Heart left ventricle (tissue), 16 donors: ENCODE measurements at regions not wholly inside any gene's neighbourhood (a gene's known extent, or its start where the extent isn't known, plus 50 kb on each side); places are given as distances from the start of the nearest gene placed in this dataset.

Experiments used
- ATAC-seq, 4 donors: fragments of 200-7000 bp; cut with Tn5 transposase; one replicate each; pipeline ENCODE4 v1.9.1; 2020 to 2022; ENCODE audit warnings: moderate library complexity in 4 of 4, mild to moderate bottlenecking in 3 of 4, moderate number of reproducible peaks in 1 of 4
- DNase-seq, 5 donors: peaks; one replicate each; pipeline ENCODE4 v3.0.0-alpha.2; 2020
- H3K27ac ChIP-seq, 12 donors: fragments of 200-600 bp; sonication (generic) in 4 of 12; one replicate each; pipeline versions ENCODE4 v1.5.0 to v1.8.0; 2016 to 2022; ENCODE audit warnings: mild to moderate bottlenecking in 2 of 12
- H3K27me3 ChIP-seq, 9 donors: fragments of 200-600 bp; sonication (generic) in 2 of 9; one replicate each; pipeline versions ENCODE4 v1.5.1 to v1.8.0; 2016 to 2022; ENCODE audit warnings: mild to moderate bottlenecking in 3 of 9
- H3K36me3 ChIP-seq, 9 donors: fragments of 200-600 bp; sonication (generic) in 2 of 9; one replicate each; pipeline versions ENCODE4 v1.5.0 to v1.8.0; 2018 to 2022; ENCODE audit warnings: mild to moderate bottlenecking in 2 of 9
- H3K4me1 ChIP-seq, 12 donors: fragments of 200-600 bp; sonication (generic) in 4 of 12; one replicate each; pipeline versions ENCODE4 v1.5.0 to v1.8.0; 2016 to 2022; ENCODE audit warnings: mild to moderate bottlenecking in 3 of 12
- H3K4me3 ChIP-seq, 12 donors: fragments of 200-600 bp; sonication (generic) in 4 of 12; one replicate each; pipeline versions ENCODE4 v1.5.0 to v1.8.0; 2017 to 2022; ENCODE audit warnings: mild to moderate bottlenecking in 9 of 12, moderate library complexity in 4 of 12
- H3K9me3 ChIP-seq, 12 donors: fragments of 200-600 bp; sonication (generic) in 4 of 12; one replicate each; pipeline versions ENCODE4 v1.5.0 to v1.8.0; 2016 to 2022; ENCODE audit warnings: mild to moderate bottlenecking in 1 of 12
- CTCF ChIP-seq, 12 donors: fragments of 200-600 bp; sonication (generic) in 4 of 12; IDR thresholded peaks; one replicate each; pipeline versions ENCODE4 v1.5.0 to v1.8.0; 2018 to 2022; ENCODE audit warnings: antibody characterized with exemption in 12 of 12, mild to moderate bottlenecking in 5 of 12
- POLR2A ChIP-seq, 2 donors: fragments of 450-650 bp; IDR thresholded peaks; one replicate each; pipeline ENCODE4 v1.6.1; 2017; ENCODE audit warnings: antibody characterized with exemption in 2 of 2, mild to moderate bottlenecking in 2 of 2, moderate library complexity in 2 of 2
- WGBS, 4 donors: extraction: QIAGEN DNeasy Blood & Tissue Kit in 2 of 4; methylation state at CpG; one replicate each; pipeline versions ENCODE4 v1.1.5 to v1.1.7; 2013 to 2018; 5-methylcytosine and 5-hydroxymethylcytosine counted together
- intact Hi-C, 10 donors: fragments of 100-400 bp; cut with DNase I; formaldehyde crosslinking; loops; one replicate each; pipeline versions ENCODE4 v1.11.1 to v1.14.2; 2022
- donor health status: ischemic (EF 13 %, LVEDD 7.1; RV severe dilation, severe dysfunction).
- donor health status: healthy with polysubstance abuse.
- donor health status: DM: no; HTN: yes; CAD: no.
- donor health status: DM: no; HTN: no; CAD: no.
- donor health status: ischemic (EF 25% LVEDD 6.9; RV normal size, moderate dysfunction).
- donor health status: ischemic (EF 25% LVEDD 5.7; RV mildly dilated, moderate dysfunction).
- donor health status: healthy.
- donor health status: DM: yes; HTN: yes; CAD: no.
- donor health status: ischemic (EF 35%, LVEDD 5.7; RV mildly dilated, moderate dysfunction).
- donor health status: nonischemic (EF 11% LVEDD 7.7; RV severe dilation, severe dysfunction).
- donor health status: DM: yes; HTN: yes; CAD: no.
- donor health status: PGD.
- donor health status: ischemic (EF 29% LVEDD 5.4; RV normal size, mild dysfunction).
- donor health status: nonischemic (EF 23%, LVEDD 6.1; RV moderate dilation, normal function).

GRCh38 chr3:124625074-124625473 is 105.2 kb upstream of the UMPS start:
- intact Hi-C loops: no loop called here
- no peak overlapping the region for H3K4me3 ChIP-seq
- no peaks in the 10 kb centered on the region for H3K27me3 ChIP-seq
- H3K4me1 ChIP-seq: peaks cover 0 to 38% (median 17%) of the 10 kb centered on the region in 12 donors
- no peaks in the 10 kb centered on the region for H3K9me3 ChIP-seq
- no peaks in the 10 kb centered on the region for H3K36me3 ChIP-seq
- ATAC-seq (no peak), DNase-seq (no peak)
- no peak overlapping the region for H3K27ac ChIP-seq
- no peak for TF ChIP-seq CTCF (IDR thresholded peaks at IDR 0.05)
- TF ChIP-seq POLR2A (IDR thresholded peaks at IDR 0.05): no peak

- ATAC-seq (peak in 3 of 4 donors; percentile 40 to 65 (median 53)), DNase-seq (no peak)
- peak overlapping the region in 1 of 12 donors; percentile 4 for H3K27ac ChIP-seq
- no peaks in the 10 kb centered on the region for H3K9me3 ChIP-seq
- intact Hi-C loops: no loop called here
- 35 to 44% (median 38%) methylated on average over 6 of the region's 6 CpGs for WGBS, 4 donors
- H3K4me1 ChIP-seq: peaks cover 0 to 19% (median 7%) of the 10 kb centered on the region in 12 donors
- H3K36me3 ChIP-seq: peaks cover 0 to 10% (median 2%) of the 10 kb centered on the region in 9 donors
- no peaks in the 10 kb centered on the region for H3K27me3 ChIP-seq
- TF ChIP-seq CTCF (IDR thresholded peaks at IDR 0.05) (no peak), POLR2A (IDR thresholded peaks at IDR 0.05) (no peak)
- H3K4me3 ChIP-seq: no peak overlapping the region
Measured at GRCh38 chr3:124627501-124627908, 102.7 kb upstream of the UMPS start.

GRCh38 chr3:124628863-124629262 is 101.4 kb upstream of the UMPS start:
- Histone ChIP-seq H3K27ac (no peak overlapping the region), H3K36me3 (peaks cover 0 to 23% (median 12%) of the 10 kb centered on the region in 9 donors), H3K4me1 (peaks cover 0 to 19% (median 7%) of the 10 kb centered on the region in 12 donors), H3K4me3 (no peak overlapping the region), H3K9me3 (no peaks in the 10 kb centered on the region), H3K27me3 (no peaks in the 10 kb centered on the region)
- ATAC-seq (no peak), DNase-seq (no peak)
- 66 to 89% (median 78%) methylated on average over 4 of the region's 4 CpGs for WGBS, 4 donors
- no peak for TF ChIP-seq POLR2A (IDR thresholded peaks at IDR 0.05)
- no peak for TF ChIP-seq CTCF (IDR thresholded peaks at IDR 0.05)
- intact Hi-C loops: loop anchor here in 1 of 10 donors (2.0 kb wide), 1 partner anchor 72 kb away; no protein-coding TSS in a partner anchor

GRCh38 chr3:124629497-124629896 is 100.8 kb upstream of the UMPS start:
- ATAC-seq: no peak
- TF ChIP-seq POLR2A (IDR thresholded peaks at IDR 0.05) (no peak), CTCF (IDR thresholded peaks at IDR 0.05) (no peak)
- intact Hi-C loops: loop anchor here in 1 of 10 donors (2.0 kb wide), 1 partner anchor 71 kb away; no protein-coding TSS in a partner anchor
- Histone ChIP-seq H3K27ac (no peak overlapping the region), H3K4me3 (no peak overlapping the region), H3K27me3 (no peaks in the 10 kb centered on the region), H3K4me1 (peaks cover 0 to 19% (median 7%) of the 10 kb centered on the region in 12 donors), H3K9me3 (no peaks in the 10 kb centered on the region), H3K36me3 (peaks cover 0 to 30% (median 19%) of the 10 kb centered on the region in 9 donors)
- 88 to 97% (median 93%) methylated on average over 2 of the region's 2 CpGs for WGBS, 4 donors
- DNase-seq: no peak
